ENCODE measurements at regions not wholly inside any gene's neighbourhood (a gene's known extent, or its start where the extent isn't known, plus 50 kb on each side); places are given as distances from the start of the nearest gene placed in this dataset.
"Not testable (repeated sequence)": the region's sequence is repeated elsewhere in the genome, so short reads cannot be mapped to it uniquely, and the experiment has no call there.

DNA sequence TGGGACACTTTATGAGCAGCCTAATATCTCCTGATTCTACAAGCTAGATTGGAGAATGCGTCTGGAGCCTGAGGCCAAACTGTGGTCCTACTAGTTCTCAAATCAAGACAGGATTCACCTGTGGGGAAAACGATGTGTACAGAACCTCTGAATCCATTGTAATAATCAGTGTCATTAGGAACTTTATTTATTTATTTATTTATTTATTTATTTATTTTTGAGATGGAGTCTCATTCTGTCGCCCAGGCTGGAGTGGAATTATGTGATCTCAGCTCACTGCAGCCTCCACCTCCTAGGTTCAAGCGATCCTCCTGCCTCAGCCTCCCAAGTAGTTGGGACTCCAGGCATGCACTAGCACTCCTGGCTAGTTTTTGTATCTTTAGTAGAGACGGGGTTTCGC, 52.6 kb upstream of the KIF26B start:
- DNase-seq = not testable (repeated sequence)

DNA sequence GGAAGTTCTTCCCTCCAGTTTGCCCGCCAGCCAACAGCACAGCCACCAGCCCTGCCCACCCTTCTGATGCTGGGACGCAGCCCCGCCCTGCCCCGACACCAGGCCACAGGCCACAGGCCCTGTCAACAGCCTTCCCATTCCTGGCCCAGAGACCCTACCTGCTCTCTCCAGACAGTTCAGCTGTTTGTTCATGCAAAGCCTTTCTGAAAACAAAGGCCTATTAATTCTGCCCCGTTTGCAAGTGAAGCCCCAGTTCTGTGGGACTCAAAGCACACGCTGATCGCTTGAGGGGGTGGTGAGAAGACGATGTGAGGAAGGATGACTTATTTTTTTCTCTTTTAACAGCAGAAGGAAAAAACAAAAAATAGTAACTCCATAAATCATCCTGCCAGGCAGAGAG, 55.4 kb upstream of the KIF26B start:
- DNase-seq = no peak

DNA sequence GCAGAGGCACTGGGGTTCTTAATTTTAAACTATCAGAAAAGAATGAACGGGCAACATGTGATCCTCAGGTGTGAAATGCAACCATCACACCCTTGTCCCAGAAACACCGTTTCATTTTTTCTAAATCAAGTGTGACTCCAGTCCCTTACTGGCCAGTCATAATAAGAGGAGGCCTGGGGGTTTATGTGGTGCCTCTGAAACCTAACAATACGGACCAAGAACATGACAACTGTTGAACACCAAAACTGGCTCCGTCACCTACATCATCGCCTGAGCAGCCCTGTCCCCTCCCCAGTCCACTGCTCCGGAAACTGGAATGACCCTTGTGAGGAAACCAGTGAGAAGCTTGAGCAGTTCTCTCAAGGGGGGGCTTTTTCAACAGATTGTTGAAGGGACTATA, 55.9 kb upstream of the KIF26B start:
- DNase-seq = no peak

DNA sequence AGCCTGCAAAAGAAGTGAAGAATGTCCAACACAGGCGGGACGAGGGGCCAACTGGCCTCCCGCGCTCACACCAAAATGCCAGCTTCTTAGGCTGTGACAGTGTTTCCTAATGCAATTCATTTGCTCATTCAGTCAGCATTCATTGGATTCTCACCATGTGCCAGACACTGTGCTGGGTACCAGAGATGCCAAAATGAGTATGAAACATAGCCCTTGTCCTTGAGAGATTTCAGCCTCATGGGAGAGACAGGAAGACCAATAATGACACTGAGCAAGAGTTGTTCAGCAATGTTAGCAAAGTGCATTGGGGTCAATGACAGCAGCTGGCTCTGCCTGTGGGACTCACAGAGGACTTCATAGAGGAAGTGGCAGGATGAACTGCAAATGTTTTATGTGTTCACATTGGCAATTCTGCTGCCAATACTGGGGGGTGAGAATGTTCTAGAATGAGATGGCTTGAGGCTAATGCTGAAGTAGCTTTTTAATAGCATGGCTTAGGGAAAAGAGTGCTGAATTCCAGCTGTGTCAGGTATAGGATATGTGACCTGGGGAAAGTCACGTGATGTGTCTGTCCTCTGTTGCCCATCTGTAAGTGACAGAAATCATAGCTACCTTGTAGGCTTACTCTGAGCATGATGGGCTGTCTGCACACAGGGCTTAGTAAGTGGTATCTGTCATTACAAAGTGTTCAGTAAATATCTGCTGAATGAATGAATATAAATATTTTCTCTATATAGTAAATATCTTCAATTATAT, 58.3 kb upstream of the KIF26B start:
- no peak for DNase-seq

DNA sequence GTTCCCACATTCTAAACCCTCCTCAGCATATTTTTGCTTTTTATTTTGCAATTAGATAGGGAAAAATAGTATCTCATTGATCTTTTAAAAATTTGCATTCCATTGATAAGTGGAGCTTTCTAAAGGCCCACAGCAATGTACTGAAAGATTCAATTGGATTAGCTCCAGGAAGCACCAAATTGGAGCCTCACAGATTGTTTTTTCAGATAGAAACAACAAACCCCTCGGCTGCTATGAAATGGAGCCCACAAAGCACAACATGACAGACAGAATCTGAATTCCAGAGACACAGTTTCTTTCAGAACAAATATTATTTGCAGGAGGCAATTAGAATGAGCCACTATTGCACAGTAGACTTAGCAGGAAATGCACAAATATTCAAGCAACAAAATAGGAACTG, 58.9 kb upstream of the KIF26B start:
- no peak for DNase-seq

DNA sequence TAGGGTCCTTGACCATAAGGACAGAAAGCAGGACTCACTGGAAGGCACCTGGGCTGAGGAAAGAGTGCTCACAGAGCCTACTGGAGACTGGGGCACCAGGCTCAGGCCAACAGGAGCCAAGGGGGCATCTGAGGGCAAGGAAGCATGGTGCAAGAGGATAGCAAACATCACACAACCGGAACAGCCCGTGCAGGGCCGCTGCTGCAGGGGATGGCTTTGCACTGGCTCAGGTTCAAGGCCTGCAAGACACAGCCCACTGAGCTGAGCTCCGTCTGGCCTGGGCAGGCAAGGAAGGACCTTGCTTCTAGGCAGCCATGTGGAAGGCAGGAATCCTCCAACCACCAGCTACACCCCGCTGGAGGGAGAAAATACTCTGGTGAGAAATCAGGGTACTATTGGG, 59.8 kb upstream of the KIF26B start:
- DNase-seq = no peak

DNA sequence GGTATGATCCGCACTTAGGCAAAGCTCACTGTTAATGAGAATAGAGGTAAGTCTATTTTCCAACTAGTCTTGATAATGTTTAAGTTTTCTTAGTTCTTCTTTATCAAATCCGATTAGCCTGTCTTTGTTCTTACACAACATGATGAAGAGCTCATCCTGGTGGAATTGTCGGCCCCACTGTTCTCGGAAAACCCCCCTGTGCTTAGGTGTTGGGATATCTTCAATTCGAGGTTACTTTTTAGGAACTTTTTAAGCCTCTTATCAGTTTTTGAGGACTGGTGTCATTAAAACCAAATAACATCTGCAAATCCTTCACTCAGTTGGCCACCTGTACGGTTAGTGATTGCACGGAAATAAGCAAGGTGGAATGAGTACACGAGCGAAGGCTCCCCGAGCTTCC, 60.7 kb upstream of the KIF26B start:
- DNase-seq = no peak

DNA sequence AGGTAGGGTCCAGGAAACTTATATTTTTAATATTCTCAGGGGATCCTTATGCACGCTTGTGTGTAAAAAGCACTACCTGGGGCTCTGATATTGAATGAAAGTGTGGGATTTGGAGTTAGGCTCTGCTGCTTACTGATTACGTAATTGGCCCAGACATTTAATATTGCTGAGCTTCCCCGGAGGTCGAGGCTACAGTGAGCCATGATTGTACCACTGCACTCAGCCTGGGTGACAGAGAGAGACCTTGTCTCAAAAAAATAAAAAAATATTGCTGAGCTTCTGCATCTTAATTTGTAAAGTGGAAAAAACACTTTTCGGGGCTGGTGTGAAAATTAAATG, 62.2 kb upstream of the KIF26B start:
- DNase-seq = no peak

DNA sequence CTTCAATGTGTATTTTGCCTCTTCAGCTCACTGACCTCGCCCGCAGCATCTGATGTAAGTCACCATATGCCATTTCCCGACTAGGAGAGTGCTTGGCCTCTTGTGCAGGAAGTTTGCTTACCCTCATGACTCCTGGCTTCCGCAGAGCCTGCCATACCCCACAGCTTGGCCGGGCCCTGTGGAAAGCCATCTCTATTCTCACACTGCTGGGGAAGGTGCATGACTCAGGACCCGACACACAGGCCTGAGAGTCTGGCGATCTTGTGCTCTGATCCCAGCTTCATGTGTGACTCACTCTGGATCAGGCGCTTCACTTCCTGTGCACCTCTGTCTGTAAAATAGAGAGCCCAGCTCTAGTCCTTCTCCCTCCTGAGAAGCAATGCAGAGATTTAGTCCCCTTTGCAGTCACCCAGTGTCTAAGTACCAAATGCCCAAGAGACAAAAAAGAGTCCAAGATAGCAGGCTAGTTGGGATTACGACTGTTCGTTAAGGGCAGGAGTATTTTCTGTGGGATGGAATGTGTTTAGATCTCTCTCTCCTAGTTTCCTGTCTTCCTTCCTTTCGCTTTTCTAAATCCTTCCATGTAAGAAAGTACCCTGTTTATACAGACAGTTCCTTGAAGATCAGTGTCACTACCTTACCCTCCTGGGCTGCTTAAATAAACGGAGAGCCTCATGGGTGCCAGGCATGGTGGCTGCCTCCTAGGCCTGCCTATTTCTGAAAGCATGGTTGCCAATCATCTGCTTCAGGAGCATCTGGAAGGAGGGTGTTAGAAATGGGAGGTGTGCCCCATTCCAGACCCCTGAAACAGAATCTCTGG, 62.8 kb upstream of the KIF26B start:
- DNase-seq = no peak

DNA sequence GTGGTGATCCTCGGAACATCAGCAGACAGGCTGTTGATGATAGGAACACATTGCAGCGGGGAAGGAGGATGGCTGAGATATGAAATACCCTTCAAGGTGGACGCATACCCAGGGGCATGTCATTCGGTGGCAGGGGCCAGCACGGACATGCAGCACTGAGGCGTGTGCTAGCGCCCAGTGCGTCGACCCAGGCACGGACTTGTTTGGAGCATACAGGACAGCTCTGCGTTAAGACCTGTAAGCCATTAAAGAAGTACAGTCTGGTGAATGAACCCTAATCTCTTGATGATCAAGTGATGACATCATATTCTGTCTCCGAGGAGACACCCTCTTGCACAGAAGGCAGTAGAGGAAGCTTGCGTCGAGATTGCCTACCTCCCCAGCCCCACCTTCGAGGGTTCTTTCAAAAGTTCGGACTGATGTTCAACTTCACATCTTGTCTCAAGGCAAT, 63.6 kb upstream of the KIF26B start:
- DNase-seq = no peak

DNA sequence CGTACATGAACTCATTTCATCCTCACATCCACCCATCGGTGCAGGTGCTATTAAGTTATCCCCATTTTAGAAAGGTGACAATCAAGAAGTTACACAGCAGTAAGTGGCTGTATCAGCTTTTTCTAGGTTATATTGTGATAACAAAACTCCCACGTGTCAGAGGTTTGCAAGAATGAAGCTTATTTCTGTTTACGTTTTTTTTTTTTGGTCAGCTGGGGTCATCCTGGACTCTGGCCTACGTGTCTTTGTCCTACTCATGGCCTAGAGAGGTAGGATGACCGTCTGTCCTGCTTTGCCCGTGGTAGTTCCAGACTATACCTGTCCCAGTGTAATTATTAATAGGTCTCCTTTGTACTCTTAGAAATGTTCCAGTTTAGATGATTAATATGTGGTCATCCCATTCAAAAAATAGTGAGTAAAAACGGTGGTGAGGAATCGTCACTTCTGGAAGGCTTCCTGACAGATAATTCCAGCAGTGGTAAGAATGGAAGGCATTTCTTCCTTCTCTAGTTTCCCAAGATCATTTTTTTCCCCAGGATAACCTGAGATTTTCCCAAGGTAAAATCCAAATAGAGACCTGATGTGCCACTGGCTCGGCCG, 64.2 kb upstream of the KIF26B start:
- DNase-seq = no peak

DNA sequence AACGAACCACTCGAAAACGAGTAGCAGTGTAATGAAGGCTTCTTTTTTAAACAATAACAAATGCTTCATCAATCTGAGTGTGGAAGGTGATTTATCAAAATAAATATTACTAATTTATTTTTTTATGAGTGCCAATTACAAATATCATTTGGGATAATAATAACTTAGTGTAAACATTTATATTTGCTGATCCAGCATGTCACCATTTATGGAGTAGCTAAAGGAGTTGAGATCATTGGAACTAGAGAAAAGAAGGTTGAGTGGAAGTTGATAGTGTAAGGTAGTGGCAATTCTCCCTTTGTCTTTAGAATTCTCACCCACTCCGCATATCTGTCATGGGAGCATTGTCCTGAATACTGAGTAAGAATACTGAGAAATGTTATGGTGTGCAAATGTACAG, 67.1 kb upstream of the KIF26B start:
- no peak for DNase-seq

DNA sequence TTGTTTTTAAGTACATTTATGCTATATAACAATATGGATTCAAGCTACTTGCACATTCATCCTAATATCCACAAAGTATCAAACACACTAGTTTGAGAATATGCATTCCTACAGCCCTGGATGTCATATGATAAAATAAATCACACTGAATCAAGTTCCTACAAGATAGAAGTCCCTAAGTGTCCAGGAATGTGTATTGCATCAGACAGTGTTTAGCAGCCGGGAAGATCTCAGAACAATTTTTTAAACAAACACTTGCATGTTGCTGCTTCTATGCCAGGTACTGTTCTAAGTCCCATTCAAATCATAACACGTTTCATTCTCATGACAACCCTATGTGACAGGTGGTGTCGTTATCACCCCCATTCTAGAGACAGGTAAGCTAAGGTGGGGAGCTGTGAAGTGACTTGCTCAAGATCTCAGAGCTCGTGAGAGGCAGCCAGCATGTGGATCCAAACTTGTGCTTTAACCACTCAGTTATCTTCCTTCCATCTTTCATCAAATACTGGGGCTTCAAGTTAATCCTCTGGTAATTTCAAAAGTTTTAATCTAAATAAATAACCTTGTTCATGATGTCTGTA, 68.3 kb upstream of the KIF26B start:
- DNase-seq = no peak

DNA sequence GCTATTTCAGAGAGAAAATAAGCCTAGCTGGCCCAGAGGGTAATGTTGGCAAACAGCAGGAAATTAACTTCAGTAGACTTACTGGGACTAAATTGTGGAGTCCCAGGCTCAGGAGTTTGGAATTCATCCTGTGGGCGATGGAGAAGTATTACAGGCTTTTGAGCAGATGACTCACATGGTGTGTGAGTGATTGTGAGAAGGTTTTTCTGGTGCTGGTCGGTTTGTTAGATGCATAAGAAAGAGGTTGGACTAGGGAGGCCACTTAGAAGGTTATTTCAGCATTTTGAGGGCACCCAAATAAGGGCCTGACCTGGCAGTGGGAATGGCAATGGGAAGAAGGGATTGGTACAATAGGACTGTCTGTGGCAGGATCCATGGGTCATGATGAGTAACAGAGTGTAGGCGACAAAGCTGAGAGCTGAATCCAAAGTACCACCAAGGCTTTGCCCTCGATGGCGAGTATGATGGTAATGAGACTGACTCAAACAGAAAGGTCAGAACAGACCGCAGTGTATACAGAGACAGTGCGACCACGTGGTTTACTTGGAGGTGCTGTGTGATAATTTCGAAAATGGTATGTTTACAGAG, 69.2 kb upstream of the KIF26B start:
- no peak for DNase-seq

DNA sequence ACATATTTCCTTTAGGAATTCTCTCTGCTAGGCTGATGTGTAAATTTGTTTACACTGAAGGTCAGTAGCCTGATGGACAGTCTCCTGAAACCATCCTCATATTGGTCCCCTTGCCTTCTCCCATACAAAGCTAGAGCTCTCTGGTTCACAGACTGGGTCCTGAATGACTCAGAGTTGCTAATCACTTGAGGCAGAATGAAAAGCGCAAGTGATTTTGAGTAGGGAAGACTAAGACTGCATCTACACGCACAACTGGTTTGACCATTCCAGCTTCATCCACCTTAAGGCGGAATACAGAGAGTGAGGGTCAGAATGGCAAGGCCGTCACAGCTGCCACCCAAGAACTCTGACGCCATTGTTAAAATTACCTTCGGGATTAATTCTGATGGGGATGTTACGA, 70.2 kb upstream of the KIF26B start:
- no peak for DNase-seq

DNA sequence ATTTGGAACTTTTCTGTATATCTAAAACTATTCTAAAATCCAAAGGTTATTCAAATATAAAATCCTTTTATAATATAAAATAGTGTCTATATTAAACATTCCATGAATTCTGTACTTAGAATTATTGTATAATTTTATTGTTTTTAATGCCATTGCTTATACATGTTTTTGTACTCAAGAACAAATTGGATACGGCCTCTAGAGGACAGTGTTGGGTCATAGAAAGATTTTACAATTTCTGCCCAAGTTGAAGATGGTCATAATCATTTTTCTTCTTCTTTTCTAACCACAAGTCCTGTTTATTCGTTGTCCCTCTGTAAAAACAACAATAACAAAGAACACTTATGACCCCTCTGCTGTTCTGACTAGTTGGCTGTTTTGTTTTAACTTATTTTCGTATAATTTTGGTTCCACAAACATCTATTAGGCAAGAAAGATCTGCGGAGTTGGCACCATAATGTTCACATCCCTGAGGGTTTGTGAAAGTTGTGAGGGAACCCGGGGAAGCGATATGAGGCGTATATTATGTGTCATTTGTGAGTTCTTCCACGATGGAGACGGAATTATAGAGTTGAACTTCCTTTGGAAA, 75.7 kb upstream of the KIF26B start:
- no peak for DNase-seq

DNA sequence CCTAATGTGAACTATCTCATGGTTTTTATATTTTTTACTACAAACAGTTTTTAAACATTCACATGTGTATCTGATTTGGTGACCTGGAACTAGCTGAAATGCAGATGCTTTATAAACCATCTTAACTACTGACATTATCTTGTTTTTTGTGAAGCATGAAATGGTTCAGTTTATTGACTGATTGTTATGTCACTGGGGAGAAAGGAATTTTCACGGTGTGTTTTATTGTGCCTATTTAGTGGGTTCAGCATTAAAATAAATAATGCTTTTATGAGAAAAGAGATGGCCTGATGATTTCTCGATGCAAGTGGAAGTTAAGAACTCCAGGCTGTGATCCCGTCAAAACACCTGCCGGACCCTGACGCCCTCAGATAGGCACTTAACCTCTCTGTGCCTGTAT, 79.9 kb upstream of the KIF26B start:
- DNase-seq = no peak

DNA sequence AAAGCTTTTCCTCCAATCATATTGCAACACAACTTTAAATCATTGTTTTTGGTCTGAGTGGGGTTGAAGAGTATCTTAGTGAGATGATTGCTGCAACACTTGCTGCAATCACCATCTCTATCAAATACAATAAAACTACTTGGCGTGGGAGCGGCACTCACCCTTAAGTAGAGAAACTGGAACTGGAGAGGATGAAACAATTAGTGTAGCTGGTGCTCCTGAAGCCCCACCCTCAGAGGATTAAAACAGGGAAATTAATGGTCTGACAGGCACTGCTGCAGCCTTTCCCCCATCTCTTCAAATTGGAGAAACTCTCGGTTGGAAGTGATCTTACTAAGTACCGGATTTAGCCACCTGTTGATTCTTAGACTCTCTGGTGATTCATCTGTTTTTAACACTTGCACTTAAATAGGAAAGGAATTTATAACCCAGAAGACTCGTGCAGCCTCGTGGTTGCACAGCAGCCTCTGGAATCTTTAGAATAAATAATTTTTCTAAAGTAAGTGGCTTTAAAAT, 80.5 kb upstream of the KIF26B start:
- DNase-seq = no peak

DNA sequence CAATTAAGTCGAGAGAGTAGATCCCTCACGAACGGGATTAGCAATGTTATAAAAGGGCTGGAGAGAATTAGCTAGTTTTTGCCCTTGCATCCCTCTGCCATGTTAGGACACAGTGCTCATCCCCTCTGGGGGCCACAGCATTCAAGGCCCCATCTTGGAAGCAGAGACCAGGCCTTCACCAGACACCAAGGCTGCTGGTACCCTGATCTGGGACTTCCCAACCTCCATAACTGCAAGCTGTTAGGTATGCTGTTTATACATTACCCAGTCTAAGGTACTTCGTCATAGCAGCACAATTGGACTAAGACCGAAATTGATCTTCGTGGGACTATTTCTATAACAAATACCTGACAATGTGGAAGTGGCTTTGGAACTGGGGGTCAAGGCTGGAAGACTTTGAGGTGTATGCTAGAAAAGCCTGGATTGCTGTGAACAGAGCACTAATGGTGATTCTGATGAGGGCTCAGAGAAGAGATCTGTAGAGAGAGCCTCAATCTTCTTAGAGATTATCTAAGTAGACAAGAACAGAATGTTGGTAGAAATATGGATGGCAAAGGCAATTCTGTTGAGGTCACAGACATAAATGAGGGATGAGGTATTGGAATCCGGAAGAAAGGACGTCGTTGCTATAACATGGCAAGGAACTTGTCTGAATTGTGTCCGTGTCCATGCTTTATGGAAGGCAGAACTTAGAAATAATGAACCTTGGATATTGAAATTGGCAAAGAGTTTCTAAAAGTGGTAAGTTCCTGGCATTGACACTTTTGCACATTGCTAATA, 83.8 kb upstream of the KIF26B start:
- DNase-seq = no peak

DNA sequence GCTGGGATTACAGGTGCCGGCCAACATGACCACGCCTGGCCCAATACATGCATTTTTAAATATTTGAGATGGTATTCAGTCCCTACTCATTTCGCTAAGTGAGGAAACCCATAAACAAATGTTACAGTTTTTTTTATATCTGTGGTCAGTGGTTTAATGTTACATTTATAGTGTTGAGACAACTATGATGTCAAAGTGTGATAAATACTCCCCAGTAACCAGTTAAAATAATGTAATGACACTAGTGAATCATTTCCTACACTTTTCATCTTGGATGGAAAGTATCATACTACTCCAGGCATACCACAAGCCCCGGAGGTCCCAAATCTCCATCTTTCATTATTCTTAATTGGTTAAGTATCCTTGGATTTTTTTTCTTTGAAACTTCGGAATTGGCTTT, 87.5 kb upstream of the KIF26B start:
- DNase-seq = no peak

DNA sequence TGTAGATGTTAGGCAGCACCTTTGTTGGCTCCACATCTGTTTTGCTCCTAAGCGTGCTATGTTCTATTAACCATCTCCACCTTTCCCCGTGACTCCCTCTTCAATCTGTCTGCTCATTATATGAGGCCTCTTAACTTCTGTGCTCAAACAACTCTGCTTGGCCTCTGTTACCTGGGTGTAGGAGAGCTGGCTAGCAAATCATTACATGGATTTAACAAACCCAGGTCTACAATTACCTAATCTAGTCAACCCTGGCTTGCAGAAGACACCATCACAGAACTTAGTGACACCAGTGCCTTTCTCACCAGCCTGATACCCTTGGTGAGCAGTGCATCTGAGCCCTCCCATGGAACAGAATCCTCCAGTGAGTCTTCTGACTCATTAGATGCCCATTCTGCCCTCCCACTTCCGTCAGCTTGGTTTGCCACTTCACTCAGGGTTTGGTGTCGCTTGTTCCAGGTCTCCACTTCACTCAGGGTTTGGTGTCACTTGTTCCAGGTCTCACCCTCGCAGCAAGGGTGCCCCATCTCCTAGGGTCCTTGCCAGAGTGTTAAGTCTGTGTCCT, 92.0 kb upstream of the KIF26B start:
- DNase-seq = no peak

DNA sequence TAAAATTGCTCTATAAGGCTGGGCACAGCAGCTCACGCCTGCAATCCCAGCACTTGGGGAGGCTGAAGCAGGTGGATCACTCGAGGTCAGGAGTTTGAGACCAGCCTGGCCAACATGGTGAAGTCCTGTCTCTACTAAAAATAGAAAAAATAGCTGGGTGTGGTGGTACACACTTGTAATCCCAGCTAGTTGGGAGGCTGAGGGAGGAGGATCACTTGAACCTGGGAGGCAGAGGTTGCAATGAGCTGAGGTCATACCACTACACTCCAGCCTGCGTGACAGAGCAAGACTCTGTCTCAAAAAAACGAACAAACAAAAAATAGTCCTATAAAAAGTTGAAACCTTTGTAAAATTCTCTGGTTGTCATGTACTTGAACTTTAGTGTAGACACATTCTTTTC, 93.0 kb upstream of the KIF26B start:
- not testable (repeated sequence) for DNase-seq
